ENCODE measurements at regions not wholly inside any gene's neighbourhood (a gene's known extent, or its start where the extent isn't known, plus 50 kb on each side); places are given as distances from the start of the nearest gene placed in this dataset.

DNA sequence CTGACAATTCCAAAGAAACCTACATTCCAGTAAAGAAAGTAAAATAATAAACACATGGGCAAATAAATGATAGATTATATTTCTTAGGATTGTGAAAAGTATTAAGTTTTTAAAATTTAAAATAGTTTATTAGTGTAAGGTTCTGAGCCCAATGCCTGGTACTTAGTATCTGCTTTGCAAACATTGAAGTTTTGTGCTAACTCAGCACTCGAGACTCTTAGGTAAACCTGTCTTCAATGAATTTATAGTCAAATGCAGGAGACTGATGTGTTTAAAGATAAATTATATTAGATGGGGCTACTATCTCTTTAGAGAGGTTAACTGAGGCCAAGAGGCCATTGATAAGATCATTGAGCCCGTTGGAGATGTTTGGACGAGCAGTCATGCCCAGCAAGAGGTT lies 138.3 kb upstream of the SALL1 start:
- H3K9ac ChIP-seq (replicated peaks; ENCODE audit: extremely low read depth, insufficient read depth, low read length) = no peak overlapping the region
- no peak overlapping the region for H3K4me2 ChIP-seq (ENCODE audit: insufficient read depth, low read length)
- H3K4me3 ChIP-seq (replicated peaks in 1 of 3; ENCODE audit: insufficient read depth in 1 of 3, low read depth in 1 of 3, low read length in 3 of 3) = no peak overlapping the region
- no TSS peak for BruUV-seq (replicated peaks)
- peaks cover 3% of the 10 kb centered on the region for H3K9me3 ChIP-seq (replicated peaks; ENCODE audit: control insufficient read depth, insufficient read depth, low read length)
- TF ChIP-seq EZH2 (IDR thresholded peaks at IDR 0.05; ENCODE audit: borderline replicate concordance, low read depth, low read length, severe bottlenecking) (no peak), MYC (IDR thresholded peaks at IDR 0.05; ENCODE audit: low read depth, low read length) (no peak), GATA2 (IDR thresholded peaks at IDR 0.05; ENCODE audit: insufficient read depth, insufficient read length, low read depth, low read length) (no peak), POLR2A (IDR thresholded peaks at IDR 0.05; ENCODE audit: low read depth, low read length) (no peak)
- TF ChIP-seq, protein P1, sequence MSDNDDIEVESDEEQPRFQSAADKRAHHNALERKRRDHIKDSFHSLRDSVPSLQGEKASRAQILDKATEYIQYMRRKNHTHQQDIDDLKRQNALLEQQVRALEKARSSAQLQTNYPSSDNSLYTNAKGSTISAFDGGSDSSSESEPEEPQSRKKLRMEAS (IDR thresholded peaks at IDR 0.05; ENCODE audit: insufficient read depth, insufficient read length) = no peak
- TF ChIP-seq, protein P2, sequence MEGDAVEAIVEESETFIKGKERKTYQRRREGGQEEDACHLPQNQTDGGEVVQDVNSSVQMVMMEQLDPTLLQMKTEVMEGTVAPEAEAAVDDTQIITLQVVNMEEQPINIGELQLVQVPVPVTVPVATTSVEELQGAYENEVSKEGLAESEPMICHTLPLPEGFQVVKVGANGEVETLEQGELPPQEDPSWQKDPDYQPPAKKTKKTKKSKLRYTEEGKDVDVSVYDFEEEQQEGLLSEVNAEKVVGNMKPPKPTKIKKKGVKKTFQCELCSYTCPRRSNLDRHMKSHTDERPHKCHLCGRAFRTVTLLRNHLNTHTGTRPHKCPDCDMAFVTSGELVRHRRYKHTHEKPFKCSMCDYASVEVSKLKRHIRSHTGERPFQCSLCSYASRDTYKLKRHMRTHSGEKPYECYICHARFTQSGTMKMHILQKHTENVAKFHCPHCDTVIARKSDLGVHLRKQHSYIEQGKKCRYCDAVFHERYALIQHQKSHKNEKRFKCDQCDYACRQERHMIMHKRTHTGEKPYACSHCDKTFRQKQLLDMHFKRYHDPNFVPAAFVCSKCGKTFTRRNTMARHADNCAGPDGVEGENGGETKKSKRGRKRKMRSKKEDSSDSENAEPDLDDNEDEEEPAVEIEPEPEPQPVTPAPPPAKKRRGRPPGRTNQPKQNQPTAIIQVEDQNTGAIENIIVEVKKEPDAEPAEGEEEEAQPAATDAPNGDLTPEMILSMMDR (IDR thresholded peaks at IDR 0.05; ENCODE audit: extremely low read depth in 1 of 2, insufficient read depth in 1 of 2, low read depth in 1 of 2, low read length in 2 of 2) = no peak
- intact Hi-C loops (cut with micrococcal nuclease) (no loop called here), dilution Hi-C loops (cut with MboI; ENCODE audit: extremely low pct_ligation_motif_present, low sequenced_read_pairs) (no loop called here)
- no peaks in the 10 kb centered on the region for H3K27me3 ChIP-seq (ENCODE audit: control insufficient read depth in 2 of 2, insufficient read depth in 2 of 2, low read length in 2 of 2)
- H2AFZ ChIP-seq (ENCODE audit: low read depth, low read length) = no peak overlapping the region
- no peaks in the 10 kb centered on the region for H3K4me1 ChIP-seq (ENCODE audit: control insufficient read depth, extremely low read depth, insufficient read depth, low read length)
- FAIRE-seq (no peak), DNase-seq (ENCODE audit: low read depth, low spot score) (no peak)
- H3K9me1 ChIP-seq (replicated peaks; ENCODE audit: control insufficient read depth, extremely low read depth, insufficient read depth, low read length) = no peaks in the 10 kb centered on the region
- ChIA-PET CTCF (no interaction called here), POLR2A (no interaction called here)
- H3K36me3 ChIP-seq (ENCODE audit: control insufficient read depth in 2 of 2, extremely low read depth in 1 of 2, insufficient read depth in 2 of 2, low read length in 2 of 2) = no peaks in the 10 kb centered on the region
- no peak overlapping the region for H3K27ac ChIP-seq (ENCODE audit: insufficient read depth, low read depth, low read length)
- H4K20me1 ChIP-seq (replicated peaks; ENCODE audit: control insufficient read depth, extremely low read depth, insufficient read depth, low read length) = no peaks in the 10 kb centered on the region
- H3K79me2 ChIP-seq (ENCODE audit: control insufficient read depth, insufficient read depth, low read length) = no peaks in the 10 kb centered on the region

Data from endothelial cell of umbilical vein (primary cell).